Fibroblast of the aortic adventitia (primary cell): ENCODE measurements at regions not wholly inside any gene's neighbourhood (a gene's known extent, or its start where the extent isn't known, plus 50 kb on each side); places are given as distances from the start of the nearest gene placed in this dataset.
A peak's percentile ranks its signal among the peaks of the same experiment; 100 is the strongest.
"Not testable (repeated sequence)": the region's sequence is repeated elsewhere in the genome, so short reads cannot be mapped to it uniquely, and the experiment has no call there.

Source experiments
- DNase-seq: peaks from one replicate; pipeline ENCODE4 v3.0.0-alpha.2; 2010; ENCODE audit warnings: low read depth
- H3K4me3 ChIP-seq: 2 replicates; pipeline ENCODE4 v1.5.1; 2011; ENCODE audit warnings: low read depth, mild to moderate bottlenecking, control low read depth, low read length, moderate library complexity
- TF ChIP-seq, protein P1 (sequence below): IDR thresholded peaks from 2 replicates; pipeline ENCODE4 v1.5.1; 2011; ENCODE audit warnings: mild to moderate bottlenecking, low read length, control low read depth, inconsistent platforms; ENCODE audit not compliant: insufficient read depth

- TF ChIP-seq, protein P1, sequence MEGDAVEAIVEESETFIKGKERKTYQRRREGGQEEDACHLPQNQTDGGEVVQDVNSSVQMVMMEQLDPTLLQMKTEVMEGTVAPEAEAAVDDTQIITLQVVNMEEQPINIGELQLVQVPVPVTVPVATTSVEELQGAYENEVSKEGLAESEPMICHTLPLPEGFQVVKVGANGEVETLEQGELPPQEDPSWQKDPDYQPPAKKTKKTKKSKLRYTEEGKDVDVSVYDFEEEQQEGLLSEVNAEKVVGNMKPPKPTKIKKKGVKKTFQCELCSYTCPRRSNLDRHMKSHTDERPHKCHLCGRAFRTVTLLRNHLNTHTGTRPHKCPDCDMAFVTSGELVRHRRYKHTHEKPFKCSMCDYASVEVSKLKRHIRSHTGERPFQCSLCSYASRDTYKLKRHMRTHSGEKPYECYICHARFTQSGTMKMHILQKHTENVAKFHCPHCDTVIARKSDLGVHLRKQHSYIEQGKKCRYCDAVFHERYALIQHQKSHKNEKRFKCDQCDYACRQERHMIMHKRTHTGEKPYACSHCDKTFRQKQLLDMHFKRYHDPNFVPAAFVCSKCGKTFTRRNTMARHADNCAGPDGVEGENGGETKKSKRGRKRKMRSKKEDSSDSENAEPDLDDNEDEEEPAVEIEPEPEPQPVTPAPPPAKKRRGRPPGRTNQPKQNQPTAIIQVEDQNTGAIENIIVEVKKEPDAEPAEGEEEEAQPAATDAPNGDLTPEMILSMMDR: no peak
- no peak overlapping the region for H3K4me3 ChIP-seq
- no peak for DNase-seq
Observed at GRCh38 chr17:27157297-27157696, 136.6 kb upstream of the WSB1 start.

DNA sequence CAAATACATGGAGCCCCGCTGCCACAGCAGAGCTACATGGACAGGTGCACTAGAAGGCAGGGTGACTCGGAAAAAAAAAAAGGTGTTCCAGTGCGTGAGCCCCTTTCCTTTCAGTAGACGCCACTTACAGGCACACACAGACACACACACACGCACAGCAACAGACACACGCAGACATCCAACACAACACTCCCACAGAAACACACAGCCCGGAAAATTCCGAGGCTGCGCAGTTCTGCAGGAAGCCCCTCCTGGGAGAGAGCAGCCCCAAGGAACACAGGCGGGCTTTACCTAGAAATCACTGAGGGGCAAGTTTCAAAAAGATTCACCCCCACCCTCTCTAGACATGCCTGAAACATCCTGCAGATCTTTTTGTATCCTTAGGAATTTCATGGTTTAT, 136.0 kb upstream of the WSB1 start:
- DNase-seq: no peak
- no peak overlapping the region for H3K4me3 ChIP-seq
- TF ChIP-seq, protein P1: no peak

DNA sequence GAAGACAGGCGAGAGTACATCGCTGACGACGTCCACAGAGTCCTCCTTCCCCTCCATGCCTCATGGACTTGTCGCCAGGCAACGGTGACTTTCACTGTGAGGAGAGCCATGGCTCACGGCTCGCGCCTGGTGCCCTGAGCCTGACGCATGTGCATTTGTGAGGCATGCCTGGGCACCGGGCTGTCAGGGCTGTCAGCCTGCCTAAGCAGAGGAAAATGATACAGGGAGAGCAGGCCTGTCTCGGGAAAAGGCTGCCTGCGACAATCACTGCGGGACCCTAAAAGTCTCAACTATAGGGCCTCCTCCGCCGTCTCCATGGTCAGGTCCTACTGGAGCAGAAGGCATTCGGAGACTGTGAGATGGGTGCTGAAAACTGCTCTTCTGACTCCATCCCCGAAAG, 135.5 kb upstream of the WSB1 start:
- no peak for DNase-seq
- no peak overlapping the region for H3K4me3 ChIP-seq
- TF ChIP-seq, protein P1: no peak

- H3K4me3 ChIP-seq: no peak overlapping the region
- DNase-seq: no peak
- TF ChIP-seq, protein P1: no peak
Observed at GRCh38 chr17:27180322-27180721, 113.6 kb upstream of the WSB1 start.

DNA sequence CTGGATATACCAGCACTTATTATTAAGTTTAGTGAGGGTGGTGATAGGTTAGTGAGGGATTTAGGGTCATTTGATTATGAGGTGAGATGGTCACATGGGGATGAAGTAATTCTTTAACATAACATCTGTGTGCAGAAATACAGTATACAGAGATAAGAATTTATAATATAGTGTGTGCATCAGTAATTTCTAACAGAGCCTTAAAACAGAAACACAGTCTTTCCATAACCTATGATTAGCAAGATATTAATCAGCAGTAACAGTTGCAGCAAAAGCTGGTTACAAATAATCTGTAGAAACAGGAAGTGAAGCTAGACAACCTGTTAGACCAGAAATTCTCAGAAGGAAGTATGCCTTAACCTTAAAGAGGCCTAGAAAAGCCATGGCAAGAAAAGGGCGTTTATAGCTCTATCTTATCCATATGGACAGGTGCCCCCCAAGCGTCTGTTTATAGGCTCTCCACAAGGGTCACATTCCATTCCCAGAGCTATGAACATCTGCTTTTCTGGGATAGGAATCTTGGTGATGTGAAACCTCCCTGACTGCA, 112.5 kb upstream of the WSB1 start:
- not testable (repeated sequence) for DNase-seq, H3K4me3 ChIP-seq

DNA sequence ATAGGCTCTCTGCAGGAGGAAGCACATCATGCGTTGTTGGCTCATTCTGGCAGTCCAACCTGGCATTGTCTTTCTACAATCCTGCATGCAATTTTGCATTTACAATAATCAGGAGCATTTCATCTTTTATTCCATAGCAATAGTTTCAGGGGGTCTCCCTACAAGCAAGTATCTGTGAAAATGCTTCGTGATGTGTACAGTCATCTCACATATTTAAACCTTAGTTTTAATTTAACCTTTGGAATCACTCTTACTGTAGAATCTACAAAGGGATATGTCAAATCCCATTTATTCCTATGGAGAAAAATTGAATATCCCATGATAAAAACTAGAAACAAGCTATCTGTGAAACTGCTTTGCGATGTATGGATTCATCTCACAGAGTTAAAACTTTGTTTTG, 112.0 kb upstream of the WSB1 start:
- TF ChIP-seq, protein P1: no peak
- no peak for DNase-seq
- no peak overlapping the region for H3K4me3 ChIP-seq

GRCh38 chr17:27197505-27197904, 96.4 kb upstream of the WSB1 start:
- TF ChIP-seq, protein P1: peak; percentile 41
- peak; percentile 13 for DNase-seq
- not testable (repeated sequence) for H3K4me3 ChIP-seq

DNA sequence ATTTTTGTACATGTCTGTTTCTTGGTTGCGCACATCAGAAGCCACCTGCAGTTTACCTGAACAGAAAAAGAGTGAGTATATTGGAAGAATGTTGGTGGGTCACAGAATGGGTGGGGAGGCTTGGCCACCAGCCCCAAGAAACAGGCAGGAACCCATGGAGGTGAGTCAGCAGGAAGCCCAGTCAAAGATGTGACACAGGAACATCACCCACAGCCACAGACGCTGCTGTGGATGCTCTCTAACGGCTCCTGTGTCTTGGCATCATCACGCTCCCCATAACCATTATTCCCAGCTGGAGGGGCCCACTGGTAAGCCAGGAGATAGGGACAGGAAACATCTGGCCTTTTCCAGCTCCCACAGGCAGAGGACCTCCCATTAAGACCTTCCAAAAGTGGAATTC, 94.0 kb upstream of the WSB1 start:
- TF ChIP-seq, protein P1: no peak
- no peak overlapping the region for H3K4me3 ChIP-seq
- no peak for DNase-seq
